ENCODE measurements at regions not wholly inside any gene's neighbourhood (a gene's known extent, or its start where the extent isn't known, plus 50 kb on each side); places are given as distances from the start of the nearest gene placed in this dataset.

DNA sequence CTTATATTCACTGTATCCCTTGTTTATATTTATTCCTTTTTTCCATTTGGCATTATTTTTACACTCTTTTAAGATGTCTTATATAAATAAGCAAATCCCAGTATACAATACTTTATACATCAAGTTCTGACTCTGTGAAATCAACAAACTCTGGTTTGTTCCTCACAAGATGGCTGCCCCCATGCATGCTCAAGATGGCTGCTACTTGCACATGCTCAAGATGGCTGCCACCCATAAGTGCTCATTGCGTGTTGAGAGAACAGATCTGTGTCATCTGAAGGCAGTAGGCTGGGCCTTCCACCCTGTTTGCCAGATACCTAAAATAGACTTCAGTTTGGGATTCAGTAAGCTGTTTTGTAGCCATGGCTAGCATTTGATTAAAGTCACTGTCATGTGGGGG, 666.2 kb downstream of the TYW1 start:
- TF ChIP-seq, protein P1, sequence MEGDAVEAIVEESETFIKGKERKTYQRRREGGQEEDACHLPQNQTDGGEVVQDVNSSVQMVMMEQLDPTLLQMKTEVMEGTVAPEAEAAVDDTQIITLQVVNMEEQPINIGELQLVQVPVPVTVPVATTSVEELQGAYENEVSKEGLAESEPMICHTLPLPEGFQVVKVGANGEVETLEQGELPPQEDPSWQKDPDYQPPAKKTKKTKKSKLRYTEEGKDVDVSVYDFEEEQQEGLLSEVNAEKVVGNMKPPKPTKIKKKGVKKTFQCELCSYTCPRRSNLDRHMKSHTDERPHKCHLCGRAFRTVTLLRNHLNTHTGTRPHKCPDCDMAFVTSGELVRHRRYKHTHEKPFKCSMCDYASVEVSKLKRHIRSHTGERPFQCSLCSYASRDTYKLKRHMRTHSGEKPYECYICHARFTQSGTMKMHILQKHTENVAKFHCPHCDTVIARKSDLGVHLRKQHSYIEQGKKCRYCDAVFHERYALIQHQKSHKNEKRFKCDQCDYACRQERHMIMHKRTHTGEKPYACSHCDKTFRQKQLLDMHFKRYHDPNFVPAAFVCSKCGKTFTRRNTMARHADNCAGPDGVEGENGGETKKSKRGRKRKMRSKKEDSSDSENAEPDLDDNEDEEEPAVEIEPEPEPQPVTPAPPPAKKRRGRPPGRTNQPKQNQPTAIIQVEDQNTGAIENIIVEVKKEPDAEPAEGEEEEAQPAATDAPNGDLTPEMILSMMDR (IDR thresholded peaks at IDR 0.05; ENCODE audit: insufficient read depth, low read depth, low read length) = no peak
- TF ChIP-seq EZH2 (IDR thresholded peaks at IDR 0.05; ENCODE audit: insufficient read depth, low read length) = no peak

All from astrocyte (in vitro differentiated cells and primary cell).